LHCN-M2 (cell line): ENCODE measurements at regions not wholly inside any gene's neighbourhood (a gene's known extent, or its start where the extent isn't known, plus 50 kb on each side); places are given as distances from the start of the nearest gene placed in this dataset.
A peak's percentile ranks its signal among the peaks of the same experiment; 100 is the strongest.

Experiments
- DNase-seq: peaks from one replicate; pipeline ENCODE4 v3.0.0-alpha.2; 2012; ENCODE audit warnings: low read depth

DNA sequence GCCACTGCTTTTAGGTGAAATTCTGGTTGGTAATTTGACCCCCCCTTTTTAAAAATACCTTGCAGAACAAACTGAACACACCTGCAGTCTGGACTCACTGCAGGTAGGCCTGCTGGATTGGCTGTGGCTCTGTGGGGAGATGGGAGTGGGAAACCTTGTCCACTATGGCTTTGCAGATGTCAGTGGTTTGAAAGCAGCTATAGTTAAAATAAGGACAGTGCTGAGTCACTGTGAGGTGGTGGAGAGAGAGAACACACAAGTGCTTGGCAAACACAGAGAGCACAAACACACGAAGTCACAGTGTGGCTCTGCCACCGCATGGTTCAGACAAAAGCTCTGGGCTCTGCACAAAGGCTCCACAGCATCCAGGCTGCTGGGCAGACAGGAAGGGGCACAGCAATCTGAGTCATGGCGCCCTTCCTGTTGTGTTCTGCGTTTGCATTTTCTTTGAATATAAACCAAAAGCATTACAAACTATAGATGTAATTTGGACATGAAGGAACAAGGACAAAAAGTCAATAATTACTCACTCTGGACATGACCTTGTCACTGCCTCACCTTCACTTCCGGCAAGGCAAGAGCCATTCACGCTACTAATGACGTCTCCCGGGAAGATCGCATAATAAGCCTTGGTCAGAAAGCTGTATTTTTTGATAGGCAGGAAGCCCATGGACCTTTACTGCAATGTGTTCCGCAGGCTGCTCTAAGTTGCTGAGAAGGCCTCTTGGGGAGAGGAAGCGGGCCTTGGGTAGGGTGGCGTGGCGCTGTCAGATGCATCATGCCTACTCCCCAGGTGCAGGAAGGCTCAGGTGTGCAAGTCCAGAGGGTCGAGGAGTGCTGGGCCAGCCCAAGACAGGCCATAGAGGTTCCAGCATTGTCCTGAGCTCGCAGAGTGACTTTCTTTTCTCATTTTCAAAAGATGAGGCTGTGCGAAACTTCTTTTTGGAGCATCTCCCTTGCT is 60.1 kb upstream of the MED9 start:
- peak; percentile 83 for DNase-seq

DNA sequence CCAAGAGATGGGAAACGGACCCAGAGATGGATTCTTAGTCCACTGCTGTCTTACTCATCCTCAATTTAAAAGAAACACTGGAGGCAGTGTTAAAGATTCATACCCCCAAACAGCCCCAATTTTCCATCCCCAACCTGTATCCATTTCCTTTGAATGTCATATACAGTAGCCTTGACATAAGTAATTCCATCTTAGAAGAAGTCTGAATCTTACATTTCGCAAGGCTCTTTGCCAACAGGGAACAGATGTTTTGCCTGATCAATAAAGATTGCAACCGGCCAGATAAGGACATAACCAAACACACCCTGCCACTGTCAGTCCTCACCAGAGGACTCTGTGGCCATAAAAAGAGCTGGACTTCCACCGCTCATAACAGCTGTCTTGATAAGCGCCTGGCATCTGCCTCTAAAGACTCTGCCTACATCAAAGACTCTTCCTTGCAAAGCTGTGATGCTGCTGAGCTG is 59.0 kb upstream of the MED9 start:
- no peak for DNase-seq

DNA sequence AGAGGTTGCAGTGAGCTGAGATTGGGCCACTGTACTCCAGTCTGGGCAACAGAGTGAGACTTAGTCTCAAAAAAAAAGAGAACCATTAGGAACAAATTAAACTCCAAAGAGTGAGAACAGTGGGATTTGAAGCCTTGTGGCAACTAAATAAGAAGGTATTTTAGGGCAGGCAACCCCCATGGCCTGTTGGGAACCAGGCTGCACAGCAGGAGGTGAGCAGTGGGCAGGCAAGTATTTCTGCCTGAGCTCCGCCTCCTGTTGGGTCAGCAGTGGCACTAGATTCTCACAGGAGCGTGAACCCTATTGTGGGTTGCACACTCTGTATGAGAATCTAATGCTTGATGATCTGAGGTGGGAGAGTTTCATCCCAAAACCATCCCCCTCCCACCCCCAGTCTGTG is 57.6 kb upstream of the MED9 start:
- no peak for DNase-seq

DNA sequence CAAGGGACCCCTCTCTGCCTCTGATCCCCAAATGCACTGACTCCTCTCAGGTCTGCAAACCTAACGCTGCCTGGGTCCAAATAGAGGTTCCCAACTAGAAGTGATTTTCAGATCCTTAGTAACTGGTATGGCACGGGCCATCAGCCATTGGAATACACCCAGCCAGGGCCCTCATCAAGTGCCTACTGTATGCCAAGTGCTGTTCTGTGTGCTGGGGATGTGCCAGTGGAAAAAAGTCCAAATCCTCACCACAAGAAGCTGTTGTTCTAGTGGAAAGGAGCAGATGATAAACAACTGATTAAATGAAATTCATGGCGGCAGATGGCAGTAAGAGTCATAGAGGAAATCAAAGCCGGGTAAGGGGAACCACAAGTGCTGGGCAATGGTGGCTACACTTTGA is 57.2 kb upstream of the MED9 start:
- no peak for DNase-seq

DNA sequence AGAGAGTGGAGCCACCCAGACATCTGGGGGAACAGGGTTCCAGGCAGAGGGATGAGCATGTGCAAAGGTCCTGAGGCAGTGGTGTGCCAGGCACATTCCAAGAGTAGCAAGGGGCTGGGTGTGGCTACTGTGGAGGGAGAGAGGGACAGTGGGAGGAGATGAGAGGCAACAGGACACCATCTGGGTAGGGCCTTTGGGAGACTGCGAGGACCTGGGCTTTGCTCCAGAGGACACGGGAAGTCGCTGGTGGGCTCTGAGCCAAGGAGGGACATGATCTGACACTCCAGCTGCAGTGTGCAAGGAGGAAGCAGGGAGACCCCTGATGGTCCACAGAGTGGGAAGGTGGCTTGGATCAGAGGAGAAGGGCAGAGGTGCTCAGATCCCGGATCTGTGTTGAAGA is 56.7 kb upstream of the MED9 start:
- no peak for DNase-seq

DNA sequence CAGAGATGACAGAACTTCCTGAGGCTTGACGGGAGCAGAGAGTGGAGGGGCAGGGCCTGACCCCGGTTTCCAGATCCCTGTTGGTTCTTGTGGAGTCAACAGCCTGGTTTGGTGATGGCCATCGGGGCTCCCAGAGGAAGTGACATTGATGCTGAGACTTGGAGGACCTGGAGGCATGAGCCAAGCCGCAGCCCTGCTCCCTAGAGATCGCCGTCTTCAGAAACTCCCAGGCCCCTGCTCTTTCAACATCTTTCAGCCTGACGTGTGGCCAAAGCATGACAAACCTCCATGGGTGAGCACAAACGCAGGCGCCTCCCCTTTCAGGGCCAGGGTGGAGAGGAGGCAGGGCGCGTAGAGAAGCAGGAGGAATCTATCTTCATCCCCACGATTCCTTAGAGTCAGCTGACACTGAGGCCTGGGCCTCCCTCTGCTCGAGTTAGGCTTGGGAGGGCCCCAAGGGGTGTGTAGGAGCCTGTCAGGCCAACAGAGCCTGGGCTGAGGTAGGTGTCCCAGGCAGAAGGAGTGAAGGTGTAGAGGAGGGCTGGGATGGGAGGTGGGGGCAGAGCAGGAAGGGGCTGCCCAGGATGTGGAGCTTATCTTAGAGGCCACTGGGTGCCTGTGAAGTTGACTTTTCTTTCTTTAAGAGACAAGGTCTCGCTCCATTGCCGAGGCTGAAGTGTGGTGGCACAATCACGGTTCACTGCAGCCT is 56.1 kb upstream of the MED9 start:
- no peak for DNase-seq

DNA sequence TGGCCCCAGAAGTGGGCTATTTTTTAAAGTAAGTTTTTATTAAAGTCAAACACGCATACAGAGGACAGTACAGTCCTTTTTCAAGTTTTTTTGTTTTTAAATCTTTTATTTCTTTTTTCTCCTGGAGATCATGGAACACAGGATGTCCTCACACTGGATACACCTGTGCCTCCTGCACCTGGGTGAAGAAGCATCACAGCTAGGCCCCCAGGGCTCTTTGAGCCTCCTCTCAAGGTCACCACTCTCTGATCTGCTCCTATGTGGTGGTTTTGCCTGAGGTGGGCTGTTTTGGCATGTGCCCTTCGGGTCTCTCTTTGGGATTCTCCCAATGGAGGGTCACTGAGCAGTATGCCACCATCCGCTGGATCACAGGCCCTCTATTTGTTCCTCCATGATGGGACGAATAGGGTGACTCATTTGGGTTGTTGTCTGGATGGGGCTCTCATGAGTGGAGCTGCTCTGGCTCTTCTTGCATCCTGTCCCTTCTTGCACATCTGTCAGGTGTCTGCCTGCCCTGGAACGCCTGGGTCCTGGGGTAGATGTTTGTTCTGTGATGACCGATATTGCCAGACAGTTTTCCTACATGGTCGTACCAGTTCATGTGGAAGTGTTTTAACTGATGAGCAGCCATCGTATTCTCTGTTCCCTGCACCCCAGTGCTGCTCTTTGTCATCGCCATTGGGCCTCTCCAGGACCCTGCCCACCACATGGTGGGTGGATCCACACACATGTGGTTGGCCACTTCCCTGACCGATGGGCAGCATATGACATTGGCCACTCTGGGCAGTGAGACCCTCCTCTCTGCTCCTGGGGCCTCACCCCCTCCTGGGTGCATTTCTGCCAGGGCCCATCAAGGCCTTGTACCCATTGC is 55.2 kb upstream of the MED9 start:
- no peak for DNase-seq

DNA sequence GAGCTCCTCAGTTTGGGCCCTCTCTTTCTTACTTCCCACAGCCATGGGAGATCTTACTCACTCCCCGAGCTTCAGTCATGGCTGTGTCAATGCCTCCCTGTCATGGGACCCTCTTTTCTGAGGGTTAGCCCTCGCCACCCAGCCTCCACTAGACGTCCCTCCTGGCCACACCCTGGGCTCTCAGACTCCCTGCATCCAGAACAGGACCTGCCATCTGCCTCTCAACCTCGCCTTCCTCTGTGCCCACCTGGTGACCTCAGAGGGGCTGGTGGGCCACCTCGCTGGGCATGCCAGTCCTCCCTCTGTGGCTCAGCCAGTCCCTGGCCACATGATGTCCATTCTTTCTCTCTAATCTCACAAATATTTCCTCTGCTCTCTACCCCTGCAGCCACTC is 54.6 kb upstream of the MED9 start:
- DNase-seq, result no peak

DNA sequence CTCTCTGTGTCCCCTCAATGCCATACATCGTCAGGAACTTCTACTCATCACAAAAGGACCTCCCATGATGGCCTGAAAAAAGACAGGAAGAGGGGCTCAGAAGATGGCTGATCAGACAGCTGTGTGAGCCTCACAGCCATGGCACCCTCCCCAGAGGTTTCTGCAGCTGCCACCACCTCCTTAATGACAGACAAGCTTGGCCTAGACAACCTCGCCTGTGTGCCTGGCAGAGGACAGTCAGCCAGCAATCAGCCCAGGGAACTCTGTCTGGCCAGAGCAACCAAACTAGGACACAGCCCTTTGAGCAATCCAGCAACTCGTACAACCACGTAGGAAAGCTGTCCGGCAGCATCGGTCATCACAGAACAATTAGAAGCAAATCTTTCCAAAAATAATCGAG is 54.2 kb upstream of the MED9 start:
- no peak for DNase-seq

DNA sequence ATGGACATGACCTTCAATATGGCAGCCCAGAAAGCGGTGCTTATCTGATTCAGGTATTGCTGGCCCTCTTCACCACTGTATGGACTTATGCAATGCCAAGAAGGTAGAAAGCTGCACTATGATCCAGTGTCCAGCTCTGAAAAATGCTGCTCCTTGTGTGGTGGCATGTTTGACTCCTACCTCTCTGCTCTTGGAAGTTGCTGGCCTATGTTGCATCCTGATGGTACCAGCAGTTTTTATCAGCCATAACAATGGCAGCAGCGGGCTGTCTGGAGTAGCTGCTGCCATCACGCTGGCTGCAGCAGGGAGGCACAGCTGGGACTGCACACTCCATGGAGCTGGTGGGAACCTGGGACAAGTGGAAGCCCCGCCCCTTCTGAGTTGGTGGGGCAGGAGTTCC is 53.1 kb upstream of the MED9 start:
- DNase-seq, result no peak

DNA sequence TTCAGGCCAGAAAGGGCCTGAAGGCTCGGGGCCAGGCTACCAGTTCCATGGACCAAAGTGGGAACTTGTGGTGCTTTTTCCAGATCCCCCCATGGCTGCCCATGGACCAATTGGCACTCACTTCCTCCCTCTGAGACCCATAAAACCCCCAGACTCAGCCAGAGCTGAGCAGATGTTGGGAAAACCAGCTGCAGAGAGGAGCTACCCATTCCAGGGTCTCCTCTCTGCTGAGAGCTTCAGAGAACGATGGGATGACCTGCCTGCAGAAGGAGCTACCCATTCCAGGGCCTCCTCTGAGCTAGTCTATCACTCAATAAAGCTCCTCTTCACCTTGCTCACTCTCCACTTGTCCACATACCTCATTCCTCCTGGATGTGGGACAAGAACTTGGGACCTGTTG is 52.2 kb upstream of the MED9 start:
- DNase-seq, result no peak

DNA sequence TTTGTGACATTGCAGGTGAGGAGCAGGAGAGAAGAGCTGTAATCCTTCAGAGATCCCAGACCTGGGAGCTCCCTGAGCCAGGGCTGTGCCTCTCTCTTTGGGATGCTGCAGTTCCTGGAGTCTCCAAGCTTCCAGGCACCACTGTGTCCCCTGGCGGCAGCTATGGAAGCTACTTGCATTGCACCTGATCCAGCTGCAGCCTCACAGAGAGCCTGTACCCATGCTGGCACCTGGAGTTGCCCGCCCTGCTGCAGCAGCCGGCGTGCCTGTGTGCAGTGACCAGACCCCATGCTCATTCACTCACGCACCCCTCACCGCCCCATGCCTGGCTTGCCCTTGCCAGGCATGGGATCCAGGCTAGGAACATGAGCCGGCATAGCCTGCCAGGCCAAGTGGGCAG is 51.8 kb upstream of the MED9 start:
- DNase-seq, result no peak

DNA sequence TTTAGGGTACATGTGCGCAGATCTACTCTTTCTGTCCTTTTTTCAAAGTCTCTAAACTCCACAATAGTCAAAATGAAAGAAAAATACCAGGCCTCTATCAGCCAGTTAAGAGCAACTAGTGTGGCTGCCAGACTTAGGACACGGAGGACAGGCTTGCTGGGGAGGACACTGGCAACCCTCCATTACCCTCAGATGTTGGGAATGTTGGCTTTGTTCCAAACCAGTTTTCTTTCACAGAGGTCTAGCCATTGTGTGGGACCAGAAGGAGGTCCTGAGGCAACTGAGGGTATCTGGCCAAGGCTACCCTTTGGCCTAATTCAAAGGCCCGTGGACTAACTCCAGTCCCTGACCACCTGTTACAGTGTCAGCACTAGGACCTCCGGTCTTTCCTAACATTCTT is 51.2 kb upstream of the MED9 start:
- no peak for DNase-seq

DNA sequence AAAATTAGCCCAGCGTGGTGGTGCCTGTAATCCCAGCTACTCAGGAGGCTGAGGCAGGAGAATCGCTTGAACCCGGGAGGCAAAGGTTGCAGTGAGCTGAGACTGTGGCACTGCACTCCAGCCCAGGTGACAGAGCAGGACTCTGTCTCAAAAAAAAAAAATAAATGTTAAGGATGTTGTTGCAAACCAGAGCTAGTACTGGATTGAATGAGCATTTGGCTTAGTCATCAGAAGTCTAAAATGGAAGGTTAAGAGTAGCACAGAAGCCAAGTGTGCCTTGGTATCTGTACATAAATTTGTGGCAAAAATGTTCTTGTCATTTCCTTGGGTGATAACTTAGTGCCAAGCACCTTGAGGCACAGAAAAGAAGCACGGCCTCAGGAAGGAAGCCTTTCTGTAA is 50.6 kb upstream of the MED9 start:
- no peak for DNase-seq
